NCI-H2227 treated with DMSO at 0.1 percent for 48 hours (cell line): ENCODE measurements at regions not wholly inside any gene's neighbourhood (a gene's known extent, or its start where the extent isn't known, plus 50 kb on each side); places are given as distances from the start of the nearest gene placed in this dataset.

ENCODE experiments used
- DNase-seq: peaks from one replicate; lab custom pipeline; 2025; lab: John Stamatoyannopoulos, UW

DNA sequence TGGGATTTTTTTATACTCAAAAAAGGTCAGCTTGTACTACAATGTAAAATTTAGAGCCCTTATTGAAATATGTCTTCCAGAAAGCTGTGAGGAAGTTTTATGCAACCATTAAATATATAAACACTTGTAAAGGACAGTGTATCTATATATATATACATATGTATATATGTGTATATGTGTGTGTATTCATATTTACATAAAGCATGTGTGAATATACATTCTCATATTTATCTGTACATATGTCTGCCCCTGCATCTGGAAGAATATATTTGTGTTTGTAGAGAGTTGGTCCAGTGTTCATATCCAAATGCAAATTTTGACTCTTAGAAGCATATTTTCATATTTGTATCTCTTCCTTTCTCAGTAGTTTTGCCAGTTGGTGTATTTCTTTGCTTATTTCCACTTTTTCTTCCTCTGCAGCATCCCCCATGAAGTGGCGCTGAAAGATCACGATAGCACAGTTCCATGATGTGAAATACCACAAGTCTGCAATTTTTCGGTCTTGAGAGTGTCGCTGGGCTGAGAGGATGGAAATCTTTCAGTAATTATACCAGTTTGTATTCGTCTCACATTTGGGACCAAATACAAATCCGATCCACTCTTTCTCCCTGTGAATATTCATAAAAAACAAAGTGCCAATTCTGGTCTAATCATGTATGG, 311.7 kb upstream of the DPH6 start:
- DNase-seq: no peak

DNA sequence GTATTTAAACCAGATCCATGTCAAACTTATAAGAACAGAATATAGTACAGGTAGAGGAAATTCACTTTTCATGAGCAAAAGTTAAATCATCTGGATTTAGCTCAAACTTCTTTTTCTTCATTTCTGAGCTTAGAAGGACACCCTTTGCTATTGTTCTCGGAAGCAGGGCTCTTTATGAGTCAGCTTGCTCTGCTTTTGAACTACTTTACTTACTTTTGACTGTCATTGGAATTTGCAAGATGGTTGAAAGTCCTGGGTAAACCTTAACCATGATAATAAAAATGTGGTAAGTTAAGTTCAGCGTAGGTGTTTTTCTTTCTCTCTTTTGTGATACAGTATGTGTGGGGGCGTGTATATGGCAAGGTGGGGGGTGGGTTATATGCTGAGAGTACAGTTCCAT, 312.7 kb upstream of the DPH6 start:
- DNase-seq: no peak

DNA sequence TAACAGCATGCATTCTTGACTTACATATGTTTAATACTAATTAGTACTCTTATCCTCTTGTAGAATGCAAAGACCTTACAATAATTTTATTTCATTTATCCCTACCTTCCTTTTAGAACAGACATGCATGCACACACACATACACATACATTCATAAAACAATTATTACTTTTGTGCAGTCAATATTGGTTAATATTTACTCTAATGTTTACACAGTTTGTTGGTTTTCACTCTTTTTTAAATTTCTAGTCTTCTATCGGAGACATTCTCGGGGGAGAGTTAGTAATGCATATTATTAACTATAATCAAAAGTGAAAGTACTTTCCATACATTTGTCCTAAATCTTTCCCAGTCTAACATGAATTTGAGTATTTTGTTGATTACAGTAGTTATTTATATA, 317.7 kb upstream of the DPH6 start:
- DNase-seq: no peak

DNA sequence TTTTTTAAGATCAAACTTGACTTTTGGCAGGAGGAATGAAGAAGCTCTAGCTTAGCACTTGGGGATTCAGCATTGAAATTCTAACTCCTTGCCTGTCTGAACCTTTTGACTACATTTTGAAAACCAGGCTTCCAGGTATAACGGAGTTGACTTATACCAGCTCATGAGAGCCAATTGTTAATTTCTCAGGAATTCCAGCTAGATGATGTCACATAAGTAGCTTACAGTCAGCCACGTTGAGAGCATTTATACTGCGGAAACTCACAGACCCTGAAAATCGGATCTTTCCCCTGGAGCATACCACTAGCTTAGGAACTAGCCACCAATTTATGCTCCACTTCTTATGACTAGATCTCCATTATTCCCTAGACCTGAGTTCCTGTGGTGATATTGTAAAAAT, 321.4 kb upstream of the DPH6 start:
- DNase-seq: no peak

DNA sequence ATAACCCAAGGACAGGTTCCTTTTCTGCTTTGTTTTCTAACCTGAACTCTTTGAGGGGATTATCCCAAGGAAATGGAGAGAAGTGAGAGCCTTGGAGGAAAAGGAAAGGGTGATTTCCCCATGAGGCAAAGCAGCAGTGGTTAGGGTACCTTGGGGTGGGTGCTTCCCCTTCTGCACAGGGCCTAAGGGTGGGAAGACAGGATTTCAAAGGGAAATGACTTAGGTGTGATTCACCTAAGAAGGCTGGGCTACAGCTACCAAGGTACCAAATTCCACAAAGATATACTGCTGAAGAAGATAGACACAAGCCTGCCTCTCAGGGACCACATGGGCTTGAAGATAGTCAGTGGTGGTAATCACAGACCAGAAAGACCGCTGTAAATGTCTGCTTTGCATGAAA, 325.3 kb upstream of the DPH6 start:
- DNase-seq: no peak

DNA sequence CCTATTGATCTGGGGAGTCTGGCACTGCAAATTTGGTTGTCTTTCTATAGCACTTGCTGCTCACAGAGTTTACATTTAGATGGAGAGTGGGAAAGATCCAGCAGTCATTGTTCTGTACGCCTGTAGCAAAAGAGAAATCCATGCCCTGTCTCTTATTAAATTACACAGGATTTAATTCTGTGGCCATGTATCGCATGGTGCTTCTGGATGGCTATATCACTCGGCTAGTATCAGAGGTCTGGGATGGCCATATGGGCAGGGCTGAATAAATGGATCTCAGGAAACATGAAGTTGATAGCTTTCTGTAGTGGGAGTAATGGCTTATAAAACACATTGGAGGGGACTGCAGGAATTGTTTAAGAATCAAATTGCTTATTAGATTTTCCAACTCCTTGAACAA, 325.8 kb upstream of the DPH6 start:
- DNase-seq: no peak

DNA sequence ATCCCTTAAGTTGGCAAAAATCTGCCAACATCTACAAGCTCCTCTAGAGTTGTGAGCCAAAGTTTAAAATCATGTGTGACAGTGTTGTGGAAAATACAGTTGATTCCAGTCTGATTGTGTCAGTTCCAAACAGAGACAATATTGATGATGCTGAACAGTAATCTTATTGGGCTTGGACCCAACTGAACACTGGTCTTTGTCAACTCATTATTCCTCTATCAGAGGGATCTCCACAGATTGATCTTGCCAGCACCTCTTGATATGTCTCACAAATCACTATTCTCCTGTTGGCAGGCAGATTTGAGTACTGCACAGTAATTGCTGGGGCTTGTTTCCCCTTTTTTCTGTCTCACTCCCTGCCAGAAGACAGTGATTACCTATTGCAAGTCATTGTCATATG, 326.6 kb upstream of the DPH6 start:
- no peak for DNase-seq

DNA sequence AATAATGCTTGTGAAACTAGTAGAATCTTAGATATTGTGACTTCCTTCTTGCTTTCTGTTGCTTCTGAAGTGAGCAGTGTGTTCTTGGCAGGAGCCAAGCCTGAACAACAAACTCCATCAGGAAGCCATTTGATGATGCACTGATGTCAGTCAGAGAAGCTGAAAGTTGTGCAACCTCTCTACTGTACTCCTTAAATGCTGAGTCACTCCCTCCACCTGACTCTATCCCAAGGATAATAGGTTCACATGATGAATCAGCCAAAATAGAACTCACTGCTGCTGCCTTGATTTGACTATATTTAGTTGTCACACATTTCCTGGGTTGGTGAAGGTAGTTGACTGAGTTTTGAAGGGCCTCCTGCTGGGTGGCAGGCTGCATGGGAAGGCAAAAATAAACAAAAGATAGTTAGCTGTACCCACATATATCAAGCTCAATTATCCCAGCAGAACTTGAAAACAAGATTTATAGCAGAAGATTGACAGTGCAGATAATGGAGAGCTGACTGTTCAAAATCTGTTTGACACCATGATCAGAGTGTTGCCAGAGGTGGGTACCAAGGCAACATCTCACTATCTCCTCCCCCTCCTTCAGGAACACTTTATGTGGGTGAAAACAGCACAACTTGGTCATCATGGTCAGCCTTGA, 328.4 kb upstream of the DPH6 start:
- no peak for DNase-seq

DNA sequence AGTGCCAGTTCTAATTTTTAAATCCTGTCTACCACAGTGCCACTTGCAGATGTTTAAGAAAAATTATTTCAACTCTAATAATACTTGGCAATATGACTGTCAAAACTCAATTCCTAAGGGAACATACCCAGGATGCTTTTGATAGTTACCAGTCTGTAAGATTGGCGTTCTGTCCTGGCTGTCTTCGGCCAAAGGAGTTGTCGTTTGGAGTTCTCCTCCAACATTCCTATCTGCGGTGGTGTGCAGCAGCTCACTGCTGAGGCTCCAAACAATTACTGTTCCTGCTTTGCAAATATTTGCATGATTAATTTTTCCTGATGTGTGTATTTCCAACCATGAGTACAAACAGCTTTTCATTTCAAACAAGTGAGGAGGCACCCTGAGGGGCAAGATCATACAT, 330.8 kb upstream of the DPH6 start:
- no peak for DNase-seq

DNA sequence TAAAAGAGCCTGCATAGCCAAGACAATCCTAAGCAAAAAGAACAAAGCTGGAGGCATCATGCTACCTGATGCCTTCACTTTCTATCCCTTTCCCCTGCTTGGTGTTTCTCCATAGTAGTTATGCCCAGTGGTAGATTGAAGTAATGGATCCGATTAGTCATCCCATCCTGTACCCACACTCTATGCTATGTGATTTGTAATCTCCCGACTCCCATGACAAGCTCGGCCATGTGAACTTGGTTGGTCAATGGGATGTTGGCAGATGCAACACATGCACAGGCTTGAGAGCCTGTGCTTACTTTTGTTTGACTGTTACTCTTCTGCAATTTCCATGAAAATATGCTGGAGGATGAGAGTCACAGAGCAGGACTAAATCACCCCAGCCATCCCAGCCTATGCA, 334.9 kb upstream of the DPH6 start:
- DNase-seq: no peak

DNA sequence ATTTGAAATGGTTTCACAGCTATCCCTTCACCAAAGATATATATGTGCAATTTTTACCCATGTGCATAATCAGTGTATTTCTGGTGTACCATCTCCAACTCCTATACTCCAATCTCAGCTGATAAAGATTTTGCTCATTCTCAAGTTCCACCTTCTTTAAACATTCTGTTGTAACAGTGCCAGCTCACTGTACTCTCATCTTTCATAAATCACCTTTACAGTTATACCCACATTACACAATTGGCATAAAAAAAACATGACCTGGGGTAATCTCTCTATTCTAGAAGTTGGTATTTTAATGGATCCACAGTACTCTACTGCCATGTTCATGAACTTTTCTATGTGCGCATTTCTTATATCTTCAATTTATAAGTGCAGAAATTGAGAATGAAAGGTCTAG, 339.9 kb upstream of the DPH6 start:
- no peak for DNase-seq

DNA sequence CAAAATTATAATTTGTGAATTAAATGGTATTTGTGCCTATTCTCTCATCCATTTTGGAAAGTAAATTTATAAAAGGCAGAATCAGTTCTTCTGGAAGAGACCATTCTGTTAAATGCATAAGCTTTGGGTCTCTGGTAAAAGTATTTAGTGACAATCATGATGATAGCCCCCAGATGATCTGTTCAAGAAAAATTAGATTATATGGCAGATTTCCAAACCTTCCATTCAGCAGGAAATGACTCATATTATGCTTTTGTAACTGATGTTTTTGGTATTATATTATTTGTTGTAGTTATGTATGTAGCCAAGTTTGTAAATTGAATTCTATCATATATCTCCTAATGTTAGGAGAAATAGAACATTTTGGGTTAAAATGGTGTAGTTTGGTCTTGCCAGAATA, 340.8 kb upstream of the DPH6 start:
- DNase-seq: no peak

DNA sequence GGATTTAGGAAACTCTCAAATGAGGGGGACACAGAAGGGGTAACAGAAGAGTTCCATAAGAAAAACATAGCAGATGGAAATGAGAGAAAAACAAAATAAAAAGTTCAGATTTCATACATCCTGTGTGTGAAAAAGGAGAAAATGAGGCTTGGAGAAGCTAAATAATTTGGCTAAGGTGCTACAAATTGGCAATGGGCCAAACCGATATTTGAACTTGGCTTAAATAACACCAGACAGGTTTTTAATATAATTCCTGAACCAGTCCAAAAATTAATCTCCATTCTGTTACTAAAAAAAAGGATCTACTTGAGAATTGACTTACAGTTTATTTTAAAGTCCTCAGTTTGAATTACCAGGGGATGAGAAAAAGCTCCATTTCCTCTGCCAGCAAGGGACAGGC, 342.9 kb upstream of the DPH6 start:
- DNase-seq: no peak

DNA sequence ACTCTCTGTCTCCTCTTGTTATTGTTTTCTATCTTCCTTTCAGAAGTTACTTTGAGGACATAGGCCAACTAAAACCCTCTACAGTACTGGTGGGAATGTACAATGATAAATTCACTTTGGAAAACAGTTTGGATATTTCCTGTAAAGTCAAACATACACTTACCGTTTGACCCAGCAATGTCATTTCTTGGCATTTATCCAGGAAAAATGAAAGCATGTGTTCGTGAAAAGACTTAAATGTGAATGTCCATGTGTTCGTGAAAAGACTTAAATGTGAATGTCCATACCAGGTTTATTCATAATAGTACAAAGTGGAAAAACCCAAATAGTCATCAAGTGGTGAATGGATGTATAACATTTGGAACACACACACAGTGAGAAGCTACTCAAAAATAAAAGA, 361.5 kb upstream of the DPH6 start:
- DNase-seq: no peak

DNA sequence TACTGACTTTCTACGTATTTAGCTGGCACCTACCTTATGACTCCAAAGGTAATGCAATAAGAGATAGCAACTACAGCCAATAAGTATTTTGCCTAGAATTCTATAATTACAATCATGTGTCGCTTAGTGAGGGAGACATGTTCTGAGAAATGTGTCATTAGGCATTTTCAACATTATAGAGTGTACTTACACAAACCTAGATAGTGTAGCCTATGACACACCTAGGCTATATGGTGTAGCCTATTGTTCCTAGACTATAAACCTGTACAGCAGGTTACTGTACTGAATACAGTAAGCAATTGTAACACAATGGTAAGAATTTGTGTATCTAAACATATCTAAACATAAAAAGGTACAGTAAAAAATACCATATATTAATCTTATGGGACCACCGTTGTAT, 363.4 kb upstream of the DPH6 start:
- DNase-seq: no peak

DNA sequence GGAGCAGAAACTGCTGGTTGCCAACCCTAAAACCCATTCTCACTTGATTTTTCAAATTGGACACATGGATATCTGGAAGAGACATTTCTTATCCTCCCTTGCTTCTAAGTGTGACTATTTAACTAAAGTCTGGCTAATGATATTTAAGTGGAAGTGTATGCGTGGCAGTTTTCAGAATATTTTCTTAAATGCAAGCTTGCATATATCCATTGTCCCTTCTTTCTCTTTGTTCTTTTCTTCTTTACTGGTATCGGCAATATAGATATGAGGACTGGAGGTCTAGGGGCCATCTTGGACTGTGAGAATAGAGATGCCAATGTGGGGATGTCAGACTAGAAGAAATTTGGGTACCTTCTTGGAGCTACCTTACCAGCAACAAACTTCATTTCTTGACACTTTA, 364.3 kb upstream of the DPH6 start:
- DNase-seq: no peak

DNA sequence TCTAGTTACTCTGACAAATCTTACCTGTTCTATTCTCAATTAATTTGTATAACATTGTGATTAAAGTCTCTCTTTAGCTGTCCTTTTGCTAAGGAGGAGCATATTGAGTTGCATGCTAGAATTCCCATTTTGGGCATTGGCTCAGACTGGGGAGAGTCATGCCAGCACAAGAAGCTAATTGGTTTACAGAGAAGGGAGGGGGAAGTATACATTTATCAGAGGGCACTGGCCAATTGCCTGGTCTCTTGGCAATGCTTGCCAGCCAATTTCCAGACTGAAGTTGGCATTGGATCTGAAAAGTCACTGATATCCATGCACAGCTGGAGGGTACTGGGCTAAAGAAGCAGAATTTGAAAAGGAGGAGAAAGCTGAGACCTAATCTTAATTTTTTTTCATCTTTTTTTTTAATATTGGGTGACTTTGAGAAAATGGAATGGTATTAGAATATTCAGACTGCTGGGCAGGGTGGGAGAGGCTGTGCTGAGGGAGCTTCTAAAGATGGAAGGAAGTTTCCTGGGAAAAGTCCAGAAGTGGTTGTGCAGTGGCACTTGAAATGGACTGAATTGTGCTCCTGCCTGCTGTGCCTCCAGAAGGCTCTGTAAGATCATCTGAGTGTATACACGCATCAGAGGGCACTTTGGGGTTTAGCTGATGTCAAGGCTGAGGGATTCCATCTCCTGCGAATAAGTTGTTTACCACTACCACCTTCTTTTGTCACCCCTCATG, 365.2 kb upstream of the DPH6 start:
- DNase-seq: no peak

DNA sequence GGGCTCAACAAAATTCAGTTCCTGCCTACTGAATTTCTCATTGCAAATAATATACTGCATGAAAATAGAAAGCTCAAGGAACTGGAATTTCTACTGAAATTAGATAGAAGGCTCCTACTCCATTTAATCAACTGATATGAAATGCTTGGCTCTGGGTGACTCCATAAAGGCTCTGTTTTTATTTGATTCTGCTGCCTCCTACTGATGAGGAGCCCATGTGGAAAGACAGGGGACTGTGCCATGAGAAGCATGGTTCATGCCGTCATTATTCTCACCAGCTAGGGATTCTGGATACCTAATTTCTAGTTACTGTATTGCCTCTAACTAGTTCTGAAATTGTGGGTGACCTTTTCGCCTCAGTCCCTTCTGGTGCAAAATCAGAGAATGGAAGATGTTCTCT, 366.2 kb upstream of the DPH6 start:
- no peak for DNase-seq

DNA sequence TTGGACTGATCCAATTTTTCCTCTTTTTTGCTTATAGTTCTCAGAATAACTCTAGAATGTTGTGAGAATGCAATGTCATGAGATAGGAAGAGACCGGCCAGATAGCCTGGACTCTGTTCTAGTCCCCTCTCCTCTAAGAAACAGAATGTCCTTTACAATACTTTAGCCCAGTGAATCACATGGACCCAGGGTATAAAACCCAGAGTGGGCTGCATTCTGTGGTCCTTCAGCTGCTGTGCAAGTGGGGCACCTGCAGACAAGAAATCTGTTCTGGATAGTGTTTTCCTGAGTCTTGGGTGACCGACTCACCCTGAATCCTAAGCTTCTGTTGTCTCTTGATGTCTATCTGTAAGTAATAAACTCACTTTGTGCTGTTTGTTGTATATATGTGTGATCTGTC, 368.6 kb upstream of the DPH6 start:
- DNase-seq: no peak

DNA sequence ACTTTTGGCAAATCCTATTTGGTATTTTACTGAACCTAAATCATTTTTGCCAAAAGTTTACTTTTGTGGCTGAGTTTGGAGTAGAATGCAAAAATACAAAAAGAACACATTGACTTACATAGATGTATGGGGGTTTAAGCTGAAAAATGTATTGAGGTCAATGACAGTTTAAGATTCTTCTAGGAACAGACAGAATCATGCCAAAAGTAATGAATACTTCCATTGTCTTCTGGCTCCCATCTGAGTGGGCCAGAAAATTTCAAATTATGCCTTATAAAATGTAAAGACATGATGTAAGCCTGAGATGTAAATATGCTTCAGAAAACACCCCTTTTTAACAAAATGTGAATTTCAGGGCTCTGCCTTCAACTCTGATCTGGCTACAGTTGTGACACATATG, 375.1 kb upstream of the DPH6 start:
- no peak for DNase-seq

DNA sequence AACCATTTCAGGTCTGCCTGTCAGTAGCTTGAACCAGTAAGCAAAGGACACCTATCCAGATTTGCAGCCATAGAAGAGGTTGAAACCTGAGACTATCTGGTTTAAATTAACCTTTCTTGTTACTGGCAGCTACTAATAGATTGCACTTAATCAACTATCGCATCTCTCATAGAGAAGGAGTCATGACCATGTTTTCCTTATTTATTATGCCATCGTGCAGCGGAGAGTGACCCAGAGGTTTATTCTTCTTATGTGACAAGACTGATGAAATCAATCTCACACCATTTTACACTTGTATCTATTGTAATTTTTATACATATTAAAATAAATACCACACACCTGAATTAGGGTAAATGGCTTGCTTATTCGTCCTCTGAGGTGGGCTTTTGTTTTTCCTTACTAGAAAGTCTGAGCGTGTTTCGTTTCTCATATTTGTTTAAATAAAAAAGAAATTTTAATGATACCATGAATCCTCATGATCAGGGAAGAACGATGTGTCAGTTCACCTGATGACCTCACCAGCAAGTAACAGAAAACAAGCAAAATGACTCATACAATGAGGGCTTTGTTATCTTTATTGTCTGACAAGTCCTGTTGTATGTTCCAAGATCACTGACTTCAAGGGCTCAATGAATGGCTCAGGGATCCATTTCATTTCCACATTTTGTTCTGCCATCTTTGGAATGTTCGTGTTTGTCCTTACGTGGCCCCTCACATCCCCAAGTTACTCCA, 379.5 kb upstream of the DPH6 start:
- DNase-seq: no peak

DNA sequence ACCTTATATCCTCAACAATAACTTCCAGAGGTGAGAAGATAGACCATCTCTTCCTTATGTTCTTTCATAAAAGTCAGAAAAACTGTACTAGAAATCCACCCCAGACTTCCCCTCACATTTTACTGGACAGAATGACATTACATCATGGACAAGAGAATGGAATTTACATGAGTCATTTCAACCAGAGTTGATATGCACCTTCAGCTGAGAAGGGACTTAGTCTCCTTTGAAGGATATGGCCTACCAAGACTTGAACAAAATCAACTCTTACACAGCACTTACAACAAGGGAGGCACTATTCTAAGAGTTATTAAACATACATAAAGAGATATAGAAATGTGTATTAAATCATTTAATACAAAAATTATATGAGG, 380.0 kb upstream of the DPH6 start:
- no peak for DNase-seq

DNA sequence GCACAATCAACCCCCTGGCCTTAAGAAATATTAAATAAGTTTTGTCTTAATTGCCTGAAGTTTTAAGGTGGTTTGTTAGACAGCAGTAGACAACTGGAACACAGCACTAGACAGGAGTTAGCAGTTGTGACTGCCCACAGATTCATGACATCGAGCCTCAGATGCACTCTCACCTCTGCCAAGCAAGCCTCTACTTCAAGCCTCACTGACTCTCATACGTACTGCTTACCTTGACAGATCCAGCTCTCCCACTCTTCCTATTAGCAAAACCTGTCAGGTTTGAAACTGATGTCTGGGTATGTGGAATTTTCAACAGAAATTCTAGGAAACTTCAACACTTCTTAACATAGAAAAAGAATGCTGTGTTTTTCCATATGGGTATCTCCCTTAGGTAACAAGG, 382.9 kb upstream of the DPH6 start:
- DNase-seq: no peak
